ENCODE measurements at regions not wholly inside any gene's neighbourhood (a gene's known extent, or its start where the extent isn't known, plus 50 kb on each side); places are given as distances from the start of the nearest gene placed in this dataset.

DNA sequence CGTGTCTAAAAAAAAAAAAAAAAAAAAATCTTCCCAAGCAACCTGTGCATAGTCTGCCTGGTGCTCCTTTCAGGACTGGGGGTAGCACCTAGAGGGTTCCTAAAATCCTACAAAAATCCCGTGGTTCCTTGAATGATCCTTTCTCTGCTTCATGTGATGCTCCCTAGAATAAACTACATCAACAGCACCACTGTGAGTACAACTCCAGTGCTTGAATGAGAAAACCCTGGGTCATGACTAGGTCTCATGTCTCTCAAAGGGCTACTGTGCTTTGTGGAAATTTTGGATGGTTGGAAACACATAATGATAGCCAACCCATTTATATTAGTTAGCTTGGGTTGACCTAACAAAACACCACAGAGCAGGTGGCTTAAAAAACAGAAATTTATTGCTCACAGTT, 243.5 kb downstream of the OPA1 start:
- no peak overlapping the region for H3K4me3 ChIP-seq (ENCODE audit: control insufficient read depth, low read depth, low read length)
- no peak for DNase-seq (ENCODE audit: low read depth)
- TF ChIP-seq, protein P1, sequence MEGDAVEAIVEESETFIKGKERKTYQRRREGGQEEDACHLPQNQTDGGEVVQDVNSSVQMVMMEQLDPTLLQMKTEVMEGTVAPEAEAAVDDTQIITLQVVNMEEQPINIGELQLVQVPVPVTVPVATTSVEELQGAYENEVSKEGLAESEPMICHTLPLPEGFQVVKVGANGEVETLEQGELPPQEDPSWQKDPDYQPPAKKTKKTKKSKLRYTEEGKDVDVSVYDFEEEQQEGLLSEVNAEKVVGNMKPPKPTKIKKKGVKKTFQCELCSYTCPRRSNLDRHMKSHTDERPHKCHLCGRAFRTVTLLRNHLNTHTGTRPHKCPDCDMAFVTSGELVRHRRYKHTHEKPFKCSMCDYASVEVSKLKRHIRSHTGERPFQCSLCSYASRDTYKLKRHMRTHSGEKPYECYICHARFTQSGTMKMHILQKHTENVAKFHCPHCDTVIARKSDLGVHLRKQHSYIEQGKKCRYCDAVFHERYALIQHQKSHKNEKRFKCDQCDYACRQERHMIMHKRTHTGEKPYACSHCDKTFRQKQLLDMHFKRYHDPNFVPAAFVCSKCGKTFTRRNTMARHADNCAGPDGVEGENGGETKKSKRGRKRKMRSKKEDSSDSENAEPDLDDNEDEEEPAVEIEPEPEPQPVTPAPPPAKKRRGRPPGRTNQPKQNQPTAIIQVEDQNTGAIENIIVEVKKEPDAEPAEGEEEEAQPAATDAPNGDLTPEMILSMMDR (IDR thresholded peaks at IDR 0.05; ENCODE audit: control insufficient read depth, insufficient read depth, low read depth, low read length, missing control alignments) = no peak

- TF ChIP-seq, protein P1 (IDR thresholded peaks at IDR 0.05; ENCODE audit: control insufficient read depth, insufficient read depth, low read depth, low read length, missing control alignments) = no peak
- no peak for DNase-seq (ENCODE audit: low read depth)
- H3K4me3 ChIP-seq (ENCODE audit: control insufficient read depth, low read depth, low read length) = no peak overlapping the region
Observed at GRCh38 chr3:193836918-193837317, 243.9 kb downstream of the OPA1 start.

- TF ChIP-seq, protein P1 (IDR thresholded peaks at IDR 0.05; ENCODE audit: control insufficient read depth, insufficient read depth, low read depth, low read length, missing control alignments) = no peak
- DNase-seq (ENCODE audit: low read depth) = no peak
- H3K4me3 ChIP-seq (ENCODE audit: control insufficient read depth, low read depth, low read length) = no peak overlapping the region
Observed at GRCh38 chr3:193837347-193837827, 244.4 kb downstream of the OPA1 start.

DNA sequence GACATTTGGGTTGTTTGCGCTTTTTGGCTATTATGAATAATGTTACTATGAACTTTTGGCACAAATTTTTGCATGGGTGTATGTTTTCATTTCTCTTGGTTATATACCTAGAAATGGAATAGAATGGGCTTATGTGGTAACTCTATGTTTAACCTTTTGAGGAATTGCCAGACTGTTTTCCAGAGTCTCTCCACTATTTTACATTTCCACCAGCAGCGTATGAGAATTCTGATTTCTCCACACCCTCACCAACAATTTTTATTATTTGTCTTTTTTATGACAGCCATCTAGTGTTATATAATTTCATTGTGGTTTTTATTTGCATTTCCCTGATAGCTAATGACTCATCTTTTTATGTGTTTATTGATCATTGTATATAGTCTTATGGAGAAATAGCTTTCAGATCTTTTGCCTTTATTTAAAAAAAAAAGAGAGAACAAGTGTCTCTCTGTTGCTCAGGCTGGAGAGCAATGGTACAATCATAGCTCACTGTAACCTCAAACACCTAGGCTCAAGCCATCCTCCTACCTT, 247.2 kb downstream of the OPA1 start:
- DNase-seq (ENCODE audit: low read depth) = no peak
- TF ChIP-seq, protein P1 (IDR thresholded peaks at IDR 0.05; ENCODE audit: control insufficient read depth, insufficient read depth, low read depth, low read length, missing control alignments) = no peak

GRCh38 chr3:193841581-193841980, 248.6 kb downstream of the OPA1 start:
- no peak overlapping the region for H3K4me3 ChIP-seq (ENCODE audit: control insufficient read depth, low read depth, low read length)
- TF ChIP-seq, protein P1 (IDR thresholded peaks at IDR 0.05; ENCODE audit: control insufficient read depth, insufficient read depth, low read depth, low read length, missing control alignments) = no peak
- no peak for DNase-seq (ENCODE audit: low read depth)

More for the DNA sequence above, 247.2 kb downstream of the OPA1 start:
- H3K4me3 ChIP-seq (ENCODE audit: control insufficient read depth, low read depth, low read length) = no peak overlapping the region

- H3K4me3 ChIP-seq (ENCODE audit: control insufficient read depth, low read depth, low read length) = no peak overlapping the region
- TF ChIP-seq, protein P1 (IDR thresholded peaks at IDR 0.05; ENCODE audit: control insufficient read depth, insufficient read depth, low read depth, low read length, missing control alignments) = no peak
- no peak for DNase-seq (ENCODE audit: low read depth)
Observed at GRCh38 chr3:193842029-193842798, 249.2 kb downstream of the OPA1 start.
